HepG2 (cell line): ENCODE measurements at regions not wholly inside any gene's neighbourhood (a gene's known extent, or its start where the extent isn't known, plus 50 kb on each side); places are given as distances from the start of the nearest gene placed in this dataset.
A peak's percentile ranks its signal among the peaks of the same experiment; 100 is the strongest.

Experiments
- ATAC-seq: fragments of 200-7000 bp; cut with Tn5 transposase; 3 replicates; pipeline ENCODE4 v1.9.1; 2020; ENCODE audit warnings: mild to moderate bottlenecking, moderate library complexity
- BruUV-seq: library from RNA; stranded (reverse); fragments of 400-500 nt; replicated peaks from 2 replicates; lab custom pipeline; 2021; lab: Mats Ljungman, UMichigan
- CTCF ChIA-PET: fragments of 300-600 bp; formaldehyde crosslinking; extraction: SDS; loops from one replicate; lab custom pipeline; 2021; ENCODE audit warnings: low total read pairs, inconsistent platforms, low intra/inter-chr PET ratio; lab: Yijun Ruan, JAX
- POLR2A ChIA-PET: fragments of 350-600 bp; sonication (Branson Sonifier 250); formaldehyde crosslinking; loops from one replicate; lab custom pipeline; 2020; ENCODE audit warnings: antibody characterized with exemption, inconsistent platforms; lab: Yijun Ruan, JAX
- DNase-seq: peaks from one replicate; pipeline ENCODE4 v3.0.0-alpha.2; 2015; ENCODE audit warnings: low spot score
- FAIRE-seq: peaks from 3 replicates; lab custom pipeline; 2011; peaks lifted over from hg19 to GRCh38; lab: Jason Lieb, UNC
- H2AFZ ChIP-seq: one replicate; pipeline ENCODE4 v1.6.1; 2011; ENCODE audit warnings: low read length, inconsistent platforms
- H3K27ac ChIP-seq: fragments of 300-600 bp; 3 replicates; pipeline ENCODE4 v1.8.0; 2011; ENCODE audit warnings: mixed run types, mild to moderate bottlenecking, mixed read lengths, low read length, inconsistent platforms; ENCODE audit not compliant: insufficient read depth; ENCODE audit errors: extremely low read length
- H3K27me3 ChIP-seq, 2 experiments: fragments of 200-600 bp in 1 of 2; 2 replicates in 1 of 2; 3 replicates in 1 of 2; pipeline versions ENCODE4 v1.6.0 to v1.8.0; 2011; ENCODE audit warnings: low read length in 2 of 2, mild to moderate bottlenecking in 2 of 2, moderate library complexity in 2 of 2, inconsistent platforms in 1 of 2; ENCODE audit not compliant: insufficient read depth in 2 of 2, control insufficient read depth in 1 of 2
- H3K36me3 ChIP-seq, 2 experiments: fragments of 200-600 bp in 1 of 2; replicated peaks in 1 of 2; 2 replicates in 1 of 2; 3 replicates in 1 of 2; pipeline versions ENCODE4 v1.5.1 to v1.8.0; 2011; ENCODE audit warnings: low read length in 2 of 2, inconsistent platforms in 1 of 2; ENCODE audit not compliant: insufficient read depth in 2 of 2, control insufficient read depth in 1 of 2
- H3K4me1 ChIP-seq: 2 replicates; pipeline ENCODE4 v1.5.1; 2012; ENCODE audit warnings: low read length, inconsistent platforms; ENCODE audit not compliant: insufficient read depth
- H3K4me2 ChIP-seq: 2 replicates; pipeline ENCODE4 v1.6.0; 2011; ENCODE audit warnings: low read depth, low read length, inconsistent platforms
- H3K4me3 ChIP-seq, 3 experiments: fragments of 200-600 bp in 1 of 3; sonication (generic), shearing (Covaris generic) in 1 of 3; replicated peaks in 1 of 3; 2 replicates each; pipeline ENCODE4 v1.5.1; 2011 to 2016; ENCODE audit warnings: low read length in 3 of 3, inconsistent platforms in 2 of 3, low read depth in 2 of 3, mild to moderate bottlenecking in 2 of 3, control low read depth in 1 of 3, mixed read lengths in 1 of 3; ENCODE audit not compliant: insufficient read depth in 1 of 3
- H3K79me2 ChIP-seq: one replicate; pipeline ENCODE4 v1.6.1; 2011; ENCODE audit warnings: low read length, inconsistent platforms; ENCODE audit not compliant: insufficient read depth
- H3K9ac ChIP-seq: 2 replicates; pipeline ENCODE4 v1.6.0; 2011; ENCODE audit warnings: mild to moderate bottlenecking, low read depth, low read length, inconsistent platforms; ENCODE audit not compliant: insufficient read depth
- H3K9me3 ChIP-seq: 2 replicates; pipeline ENCODE4 v1.5.1; 2012; ENCODE audit warnings: mild to moderate bottlenecking, low read length
- H4K20me1 ChIP-seq: 2 replicates; pipeline ENCODE4 v1.6.0; 2011; ENCODE audit warnings: inconsistent platforms, mild to moderate bottlenecking, low read length, moderate library complexity; ENCODE audit not compliant: insufficient read depth
- SRSF4 ChIP-seq: fragments of 200-400 bp; formaldehyde crosslinking; IDR thresholded peaks from one replicate; pipeline ENCODE4 v1.6.1; 2018; ENCODE audit warnings: mild to moderate bottlenecking, low read depth, low read length, moderate library complexity; ENCODE audit not compliant: poor library complexity, severe bottlenecking
- THAP11 ChIP-seq: IDR thresholded peaks from 2 replicates; pipeline ENCODE4 v1.6.1; 2016; ENCODE audit warnings: missing biosample characterization, missing genetic modification reagents
- ZBTB7B ChIP-seq: sonication (generic); formaldehyde crosslinking; IDR thresholded peaks from 2 replicates; pipeline ENCODE4 v1.4.0; 2020; ENCODE audit warnings: missing genetic modification reagents
- ZFP62 ChIP-seq: sonication (generic); formaldehyde crosslinking; IDR thresholded peaks from 2 replicates; pipeline ENCODE4 v1.4.0; 2020; ENCODE audit warnings: missing genetic modification reagents
- ZNF629 ChIP-seq: sonication (generic); formaldehyde crosslinking; conservative IDR thresholded peaks from 2 replicates; pipeline ENCODE4 v1.5.0; 2020; ENCODE audit warnings: missing genetic modification reagents
- WGBS: methylation state at CpG from one replicate; pipeline ENCODE4 v1.1.6; 2017; ENCODE audit warnings: low lambda C conversion rate; 5-methylcytosine and 5-hydroxymethylcytosine counted together
- in situ Hi-C: cut with HindIII; loops from 2 replicates; pipeline ENCODE4 v1.10.0; 2017; ENCODE audit warnings: low pct_unique_long_range_greater_than_20kb; ENCODE audit not compliant: extremely low pct_ligation_motif_present
- intact Hi-C: fragments of 100-400 bp; cut with micrococcal nuclease; formaldehyde crosslinking; loops from one replicate; pipeline ENCODE4 v1.10.0; 2022; ENCODE audit not compliant: unreplicated experiment
- TF ChIP-seq, protein P1 (sequence below): sonication (generic); formaldehyde crosslinking; IDR thresholded peaks from 2 replicates; pipeline ENCODE4 v1.4.0; 2020; ENCODE audit warnings: missing genetic modification reagents

DNA sequence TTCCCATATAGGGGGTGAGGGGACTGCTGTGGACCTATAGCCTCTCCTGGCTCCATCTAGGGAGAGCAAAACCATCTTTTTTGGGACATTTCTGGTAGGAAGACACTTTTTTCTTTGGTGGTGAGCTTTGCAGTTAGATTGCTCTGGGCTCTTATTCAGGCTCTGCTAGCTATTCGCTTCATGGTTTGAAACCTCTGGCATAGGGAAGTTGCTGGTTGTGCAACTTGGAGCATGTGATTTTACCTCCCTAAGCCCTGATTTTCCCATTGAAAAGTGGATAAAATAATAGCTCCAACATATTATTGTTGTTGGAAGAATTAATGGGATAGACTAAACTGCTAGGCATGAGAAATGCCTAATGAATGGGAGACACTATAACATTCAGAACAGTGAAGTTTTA lies 69.6 kb downstream of the CYP26A1 start:
- POLR2A ChIA-PET = no interaction called here
- 100% methylated on average over 1 of the region's 1 CpG for WGBS
- Histone ChIP-seq H3K27me3 (peaks cover 0 to 2% of the 10 kb centered on the region in 2 experiments; a peak in 1 of 5 replicates), H3K4me1 (no peaks in the 10 kb centered on the region), H2AFZ (no peak overlapping the region), H3K27ac (no peak overlapping the region), H3K9me3 (no peaks in the 10 kb centered on the region), H3K4me2 (no peak overlapping the region), H3K79me2 (no peaks in the 10 kb centered on the region), H3K36me3 (no peaks in the 10 kb centered on the region), H3K4me3 (no peak overlapping the region), H3K9ac (no peak overlapping the region), H4K20me1 (no peaks in the 10 kb centered on the region)
- TF ChIP-seq THAP11 (CRISPR knock-in tag) (no peak), SRSF4 (no peak), ZBTB7B (no peak)
- TF ChIP-seq, protein P1, sequence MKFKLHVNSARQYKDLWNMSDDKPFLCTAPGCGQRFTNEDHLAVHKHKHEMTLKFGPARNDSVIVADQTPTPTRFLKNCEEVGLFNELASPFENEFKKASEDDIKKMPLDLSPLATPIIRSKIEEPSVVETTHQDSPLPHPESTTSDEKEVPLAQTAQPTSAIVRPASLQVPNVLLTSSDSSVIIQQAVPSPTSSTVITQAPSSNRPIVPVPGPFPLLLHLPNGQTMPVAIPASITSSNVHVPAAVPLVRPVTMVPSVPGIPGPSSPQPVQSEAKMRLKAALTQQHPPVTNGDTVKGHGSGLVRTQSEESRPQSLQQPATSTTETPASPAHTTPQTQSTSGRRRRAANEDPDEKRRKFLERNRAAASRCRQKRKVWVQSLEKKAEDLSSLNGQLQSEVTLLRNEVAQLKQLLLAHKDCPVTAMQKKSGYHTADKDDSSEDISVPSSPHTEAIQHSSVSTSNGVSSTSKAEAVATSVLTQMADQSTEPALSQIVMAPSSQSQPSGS (CRISPR knock-in tag) = no peak
- no peak for ATAC-seq
- intact Hi-C loops = no loop called here
- CTCF ChIA-PET = no interaction called here
- no TSS peak for BruUV-seq
- in situ Hi-C loops = no loop called here
- FAIRE-seq = no peak
- no peak for DNase-seq

DNA sequence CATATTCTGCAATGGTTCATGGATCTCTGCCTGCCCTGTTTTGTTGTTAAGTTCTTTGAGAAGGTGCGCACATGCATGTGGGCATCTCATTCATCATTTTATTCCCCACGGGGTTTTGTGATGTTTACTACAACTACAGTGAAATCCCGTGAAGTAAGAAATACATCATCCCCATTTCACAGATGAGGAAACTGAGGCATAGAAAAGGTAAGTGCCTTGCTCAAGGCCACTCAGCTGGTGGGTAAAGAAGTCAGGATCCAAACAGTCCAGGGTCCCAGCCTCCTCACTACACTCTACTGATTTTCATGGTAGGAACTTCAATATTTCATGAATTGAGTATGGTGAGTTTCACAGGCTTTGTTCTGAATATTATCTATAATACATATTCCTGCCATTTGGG lies 72.6 kb downstream of the CYP26A1 start:
- Histone ChIP-seq H3K4me3 (no peak overlapping the region), H3K27ac (no peak overlapping the region), H3K27me3 (peaks cover 1 to 2% of the 10 kb centered on the region in 2 experiments; a peak in 2 of 5 replicates), H4K20me1 (no peaks in the 10 kb centered on the region), H3K79me2 (no peaks in the 10 kb centered on the region), H3K9ac (no peak overlapping the region), H3K4me1 (no peaks in the 10 kb centered on the region), H3K4me2 (no peak overlapping the region), H3K36me3 (no peaks in the 10 kb centered on the region), H2AFZ (no peak overlapping the region), H3K9me3 (no peaks in the 10 kb centered on the region)
- DNase-seq (no peak), FAIRE-seq (no peak), ATAC-seq (no peak)
- in situ Hi-C loops = no loop called here
- intact Hi-C loops = no loop called here
- POLR2A ChIA-PET = no interaction called here
- TF ChIP-seq ZFP62 = no peak
- peak; percentile 63 for TF ChIP-seq ZNF629 (CRISPR knock-in tag)
- CTCF ChIA-PET = no interaction called here
- WGBS = 43% methylated on average over 3 of the region's 3 CpGs
- no TSS peak for BruUV-seq
